CD14-positive monocyte (primary cell): ENCODE measurements at regions not wholly inside any gene's neighbourhood (a gene's known extent, or its start where the extent isn't known, plus 50 kb on each side); places are given as distances from the start of the nearest gene placed in this dataset.
"Not testable (repeated sequence)": the region's sequence is repeated elsewhere in the genome, so short reads cannot be mapped to it uniquely, and the experiment has no call there.

Experiments used
- DNase-seq, 3 donors: peaks; one replicate each; pipeline ENCODE4 v3.0.0-alpha.2; 2011 to 2022
- H2AFZ ChIP-seq: 2 replicates; pipeline ENCODE4 v1.6.0; 2012; ENCODE audit warnings: mild to moderate bottlenecking, low read depth, low read length, inconsistent platforms; ENCODE audit not compliant: insufficient read depth, poor library complexity, severe bottlenecking
- H3K27ac ChIP-seq, 2 donors: 1 replicate in 1 of 2; 2 replicates in 1 of 2; pipeline ENCODE4 v1.5.1; 2012 to 2013; ENCODE audit warnings: low read length in 2 of 2, control low read depth in 1 of 2, inconsistent platforms in 1 of 2, low read depth in 1 of 2, mild to moderate bottlenecking in 1 of 2
- H3K27me3 ChIP-seq, 2 donors: one replicate each; pipeline versions ENCODE4 v1.6.0 to v1.6.1; 2011 to 2013; ENCODE audit warnings: low read length in 2 of 2; ENCODE audit not compliant: control insufficient read depth in 2 of 2, insufficient read depth in 2 of 2
- H3K36me3 ChIP-seq, 2 donors: replicated peaks in 1 of 2; 1 replicate in 1 of 2; 2 replicates in 1 of 2; pipeline versions ENCODE4 v1.5.1 to v1.6.1; 2012 to 2013; ENCODE audit warnings: low read length in 2 of 2, control low read depth in 1 of 2, inconsistent platforms in 1 of 2, mild to moderate bottlenecking in 1 of 2; ENCODE audit not compliant: insufficient read depth in 2 of 2, control insufficient read depth in 1 of 2
- H3K4me1 ChIP-seq, 2 donors: 1 replicate in 1 of 2; 2 replicates in 1 of 2; pipeline versions ENCODE4 v1.5.1 to v1.6.1; 2012 to 2013; ENCODE audit warnings: low read length in 2 of 2, control low read depth in 1 of 2, inconsistent platforms in 1 of 2, mild to moderate bottlenecking in 1 of 2, moderate library complexity in 1 of 2; ENCODE audit not compliant: insufficient read depth in 2 of 2, control insufficient read depth in 1 of 2
- H3K4me2 ChIP-seq: replicated peaks from 2 replicates; pipeline ENCODE3; 2012; ENCODE audit warnings: low read length, moderate library complexity, mild to moderate bottlenecking; ENCODE audit not compliant: poor library complexity, severe bottlenecking; ENCODE audit errors: extremely low read depth
- H3K4me3 ChIP-seq, 3 experiments: fragments of 200-600 bp in 1 of 3; sonication (generic) in 1 of 3; replicated peaks in 1 of 3; 1 replicate in 2 of 3; 2 replicates in 1 of 3; pipeline ENCODE4 v1.5.1; 2011 to 2013; ENCODE audit warnings: low read length in 3 of 3, mild to moderate bottlenecking in 3 of 3, control low read depth in 2 of 3, low read depth in 2 of 3, inconsistent platforms in 1 of 3, moderate library complexity in 1 of 3
- H3K79me2 ChIP-seq: 2 replicates; pipeline ENCODE4 v1.6.0; 2012; ENCODE audit warnings: mild to moderate bottlenecking, control low read depth, inconsistent platforms, low read length, moderate library complexity; ENCODE audit not compliant: insufficient read depth
- H3K9ac ChIP-seq: 2 replicates; pipeline ENCODE4 v1.6.0; 2017; ENCODE audit warnings: low read length, mild to moderate bottlenecking; ENCODE audit not compliant: insufficient read depth, poor library complexity, severe bottlenecking
- H3K9me3 ChIP-seq, 2 donors: replicated peaks in 1 of 2; 1 replicate in 1 of 2; 2 replicates in 1 of 2; pipeline versions ENCODE4 v1.5.1 to v1.6.1; 2012 to 2013; ENCODE audit warnings: low read length in 2 of 2, control low read depth in 1 of 2; ENCODE audit not compliant: control insufficient read depth in 1 of 2, insufficient read depth in 1 of 2
- H4K20me1 ChIP-seq: 2 replicates; pipeline ENCODE4 v1.6.0; 2012; ENCODE audit warnings: mild to moderate bottlenecking, low read length, control low read depth, moderate library complexity; ENCODE audit not compliant: insufficient read depth
- H3K27ac Mint-ChIP-seq, 7 donors: one replicate each; pipeline ENCODE4 v1.8.0; 2020; ENCODE audit warnings: mild to moderate bottlenecking in 7 of 7, mixed read lengths in 7 of 7, moderate library complexity in 6 of 7, inconsistent platforms in 2 of 7
- H3K27me3 Mint-ChIP-seq, 3 donors: one replicate each; pipeline ENCODE4 v1.8.0; 2021 to 2022; ENCODE audit warnings: low read depth in 3 of 3, mild to moderate bottlenecking in 3 of 3, mixed read lengths in 3 of 3, moderate library complexity in 3 of 3, inconsistent platforms in 1 of 3
- H3K36me3 Mint-ChIP-seq, 2 donors: one replicate each; pipeline ENCODE4 v1.8.0; 2020; ENCODE audit warnings: mixed read lengths in 2 of 2, inconsistent platforms in 1 of 2, mild to moderate bottlenecking in 1 of 2
- H3K4me1 Mint-ChIP-seq: one replicate; pipeline ENCODE4 v1.8.0; 2020; ENCODE audit warnings: mild to moderate bottlenecking, mixed read lengths
- H3K4me3 Mint-ChIP-seq, 2 donors: one replicate each; pipeline ENCODE4 v1.8.0; 2020; ENCODE audit warnings: mild to moderate bottlenecking in 2 of 2, mixed read lengths in 2 of 2, moderate library complexity in 1 of 2
- H3K9me3 Mint-ChIP-seq, 7 donors: one replicate each; pipeline ENCODE4 v1.8.0; 2020 to 2022; ENCODE audit warnings: mixed read lengths in 7 of 7, mild to moderate bottlenecking in 6 of 7, moderate library complexity in 6 of 7, inconsistent platforms in 2 of 7
- CTCF ChIP-seq: fragments of 200-600 bp; IDR thresholded peaks from one replicate; pipeline ENCODE4 v1.8.0; 2022; ENCODE audit warnings: antibody characterized with exemption, mild to moderate bottlenecking
- WGBS: methylation state at CpG from one replicate; pipeline ENCODE4 v1.1.5; 2013; ENCODE audit warnings: missing lambda C conversion rate; ENCODE audit not compliant: insufficient coverage; 5-methylcytosine and 5-hydroxymethylcytosine counted together
- intact Hi-C, 2 donors: fragments of 100-400 bp; cut with micrococcal nuclease; formaldehyde crosslinking; loops; one replicate each; pipeline versions ENCODE4 v1.15.0 to v1.15.1; 2023

- H3K4me2 ChIP-seq = no peak overlapping the region
- Mint-ChIP-seq H3K27ac (peak overlapping the region in 1 of 7 donors; percentile 58), H3K4me1 (no peaks in the 10 kb centered on the region), H3K4me3 (no peak overlapping the region), H3K36me3 (no peaks in the 10 kb centered on the region), H3K9me3 (peaks cover 21 to 60% (median 42%) of the 10 kb centered on the region in 7 donors), H3K27me3 (peaks cover 0 to 3% (median 3%) of the 10 kb centered on the region in 3 donors)
- no peak overlapping the region for H3K27ac ChIP-seq
- H4K20me1 ChIP-seq = no peaks in the 10 kb centered on the region
- no peak overlapping the region for H3K4me3 ChIP-seq
- TF ChIP-seq CTCF = no peak
- no peak for DNase-seq
- H3K36me3 ChIP-seq = no peaks in the 10 kb centered on the region
- H3K79me2 ChIP-seq = no peaks in the 10 kb centered on the region
- intact Hi-C loops = no loop called here
- no peaks in the 10 kb centered on the region for H3K27me3 ChIP-seq
- no peaks in the 10 kb centered on the region for H3K4me1 ChIP-seq
- no peak overlapping the region for H3K9ac ChIP-seq
- WGBS = 72% methylated on average over 8 of the region's 10 CpGs
- peaks cover 74 to 82% of the 10 kb centered on the region in 2 donors for H3K9me3 ChIP-seq
- no peak overlapping the region for H2AFZ ChIP-seq
These were observed 130.7 kb downstream of the TUBA3C start for GRCh38 chr13:19050901-19051300.

DNA sequence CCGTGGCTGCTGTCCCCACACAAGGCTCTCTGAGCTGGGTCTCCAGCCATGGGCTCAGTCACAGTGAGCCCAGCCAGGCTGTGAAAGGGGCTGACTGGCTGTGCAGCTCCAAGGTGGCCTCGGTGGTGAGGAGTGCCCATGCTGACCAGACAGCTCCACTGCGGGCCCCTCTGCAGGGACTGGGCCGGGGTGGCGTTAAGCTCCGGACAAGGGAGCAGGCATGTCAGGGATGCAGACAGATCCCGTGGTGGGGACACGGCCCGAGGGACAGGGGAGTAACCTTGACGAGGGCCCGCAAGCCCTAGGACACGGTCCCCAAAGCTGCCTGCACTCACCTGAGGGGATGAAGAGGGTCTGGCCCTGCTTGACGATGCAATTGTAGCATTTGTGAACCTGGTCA, 132.0 kb downstream of the TUBA3C start:
- WGBS = 91% methylated on average over 8 of the region's 13 CpGs
- intact Hi-C loops, H2AFZ ChIP-seq, H3K79me2 ChIP-seq, H3K4me1 ChIP-seq, H3K4me2 ChIP-seq, H3K36me3 ChIP-seq, H3K27ac Mint-ChIP-seq, H3K4me1 Mint-ChIP-seq, H3K36me3 Mint-ChIP-seq, H3K27me3 ChIP-seq, H3K27me3 Mint-ChIP-seq, H3K9ac ChIP-seq, H4K20me1 ChIP-seq, H3K4me3 ChIP-seq, H3K4me3 Mint-ChIP-seq, H3K27ac ChIP-seq, DNase-seq: not testable (repeated sequence)
- peaks cover 61 to 69% of the 10 kb centered on the region in 2 donors for H3K9me3 ChIP-seq
- peaks cover 20 to 56% (median 33%) of the 10 kb centered on the region in 7 donors for H3K9me3 Mint-ChIP-seq
